IMR-90 (cell line): ENCODE measurements at regions not wholly inside any gene's neighbourhood (a gene's known extent, or its start where the extent isn't known, plus 50 kb on each side); places are given as distances from the start of the nearest gene placed in this dataset.

ENCODE experiments used
- ATAC-seq: fragments of 200-7000 bp; cut with Tn5 transposase; 2 replicates; pipeline ENCODE4 v1.9.1; 2020; ENCODE audit warnings: low read depth, mild to moderate bottlenecking, moderate library complexity
- BruUV-seq: library from RNA; stranded (reverse); fragments of 400-500 nt; replicated peaks from 2 replicates; lab custom pipeline; 2021; lab: Mats Ljungman, UMichigan
- CTCF ChIA-PET: fragments of 300-600 bp; formaldehyde crosslinking; extraction: SDS; loops from one replicate; lab custom pipeline; 2021; ENCODE audit warnings: antibody characterized with exemption; lab: Yijun Ruan, JAX
- POLR2A ChIA-PET: fragments of 300-600 bp; sonication (Branson Sonifier 250); formaldehyde crosslinking; loops from one replicate; lab custom pipeline; 2022; ENCODE audit warnings: antibody characterized with exemption; ENCODE audit not compliant: unreplicated experiment; lab: Charles Lee
- DNase-seq: peaks from one replicate; pipeline ENCODE4 v3.0.0; 2013
- H2AFZ ChIP-seq: replicated peaks from 2 replicates; pipeline ENCODE3; 2013; ENCODE audit warnings: low read length, mild to moderate bottlenecking; ENCODE audit not compliant: poor library complexity
- H2AK5ac ChIP-seq: 2 replicates; pipeline ENCODE4 v1.6.1; 2013; ENCODE audit warnings: low read depth, low read length, inconsistent platforms
- H2AK9ac ChIP-seq: replicated peaks from 2 replicates; pipeline ENCODE3; 2013; ENCODE audit warnings: mild to moderate bottlenecking, low read depth, low read length, moderate library complexity; ENCODE audit not compliant: poor library complexity
- H2BK120ac ChIP-seq: 2 replicates; pipeline ENCODE4 v1.6.1; 2013; ENCODE audit warnings: low read depth, low read length, inconsistent platforms
- H2BK15ac ChIP-seq: 3 replicates; pipeline ENCODE4 v1.6.1; 2013; ENCODE audit warnings: low read depth, low read length, inconsistent platforms
- H2BK20ac ChIP-seq: 2 replicates; pipeline ENCODE4 v1.6.1; 2013; ENCODE audit warnings: low read depth, mild to moderate bottlenecking, inconsistent platforms, low read length, moderate library complexity
- H2BK5ac ChIP-seq: 2 replicates; pipeline ENCODE4 v1.6.1; 2013; ENCODE audit warnings: mild to moderate bottlenecking, low read depth, low read length, inconsistent platforms; ENCODE audit not compliant: poor library complexity, severe bottlenecking
- H3K14ac ChIP-seq: replicated peaks from 2 replicates; pipeline ENCODE4 v1.6.1; 2013; ENCODE audit warnings: low read depth, low read length, inconsistent platforms
- H3K18ac ChIP-seq: 2 replicates; pipeline ENCODE4 v1.6.1; 2013; ENCODE audit warnings: low read depth, low read length, control low read depth
- H3K23ac ChIP-seq: 2 replicates; pipeline ENCODE4 v1.6.1; 2013; ENCODE audit warnings: low read depth, low read length, inconsistent platforms
- H3K27ac ChIP-seq: 2 replicates; pipeline ENCODE4 v1.5.1; 2013; ENCODE audit warnings: mild to moderate bottlenecking, control low read depth, low read length; ENCODE audit not compliant: insufficient read depth
- H3K27me3 ChIP-seq: 2 replicates; pipeline ENCODE4 v1.6.1; 2013; ENCODE audit warnings: low read length; ENCODE audit not compliant: control insufficient read depth, insufficient read depth
- H3K36me3 ChIP-seq: 2 replicates; pipeline ENCODE4 v1.6.1; 2013; ENCODE audit warnings: low read length, mixed read lengths; ENCODE audit not compliant: control insufficient read depth, insufficient read depth
- H3K4ac ChIP-seq: 2 replicates; pipeline ENCODE4 v1.6.1; 2013; ENCODE audit warnings: low read depth, low read length, inconsistent platforms
- H3K4me1 ChIP-seq: 2 replicates; pipeline ENCODE4 v1.6.1; 2013; ENCODE audit warnings: low read length, mixed read lengths; ENCODE audit not compliant: control insufficient read depth, insufficient read depth
- H3K4me2 ChIP-seq: 2 replicates; pipeline ENCODE4 v1.6.1; 2013; ENCODE audit warnings: low read depth, mild to moderate bottlenecking, control low read depth, low read length, moderate library complexity
- H3K4me3 ChIP-seq: 2 replicates; pipeline ENCODE4 v1.5.1; 2013; ENCODE audit warnings: low read depth, mild to moderate bottlenecking, control low read depth, low read length, moderate library complexity; ENCODE audit not compliant: insufficient read depth
- H3K56ac ChIP-seq: 2 replicates; pipeline ENCODE4 v1.6.1; 2013; ENCODE audit warnings: low read length, inconsistent platforms; ENCODE audit not compliant: insufficient read depth; ENCODE audit errors: extremely low read depth
- H3K79me1 ChIP-seq, 2 experiments: 2 replicates each; pipeline ENCODE4 v1.6.1; 2013; ENCODE audit warnings: low read length in 2 of 2, inconsistent platforms in 1 of 2, low read depth in 1 of 2
- H3K9ac ChIP-seq: 2 replicates; pipeline ENCODE4 v1.6.1; 2013; ENCODE audit warnings: low read depth, low read length, control low read depth
- H3K9me1 ChIP-seq: 2 replicates; pipeline ENCODE4 v1.6.1; 2013; ENCODE audit warnings: low read length, inconsistent platforms; ENCODE audit not compliant: insufficient read depth
- H3K9me3 ChIP-seq: 2 replicates; pipeline ENCODE4 v1.6.1; 2013; ENCODE audit warnings: low read length; ENCODE audit not compliant: control insufficient read depth, insufficient read depth
- H4K20me1 ChIP-seq: 2 replicates; pipeline ENCODE4 v1.6.1; 2013; ENCODE audit warnings: low read length, inconsistent platforms; ENCODE audit not compliant: insufficient read depth
- H4K5ac ChIP-seq: 2 replicates; pipeline ENCODE4 v1.6.1; 2013; ENCODE audit warnings: mild to moderate bottlenecking, low read depth, low read length, control low read depth
- H4K8ac ChIP-seq, 2 experiments: 2 replicates each; pipeline ENCODE4 v1.6.1; 2013; ENCODE audit warnings: low read depth in 2 of 2, low read length in 2 of 2, control low read depth in 1 of 2, inconsistent platforms in 1 of 2
- H4K91ac ChIP-seq: 2 replicates; pipeline ENCODE4 v1.6.1; 2013; ENCODE audit warnings: low read depth, low read length, inconsistent platforms; ENCODE audit not compliant: insufficient read depth
- CHD1 ChIP-seq: IDR thresholded peaks from 2 replicates; pipeline ENCODE4 v1.6.1; 2012; ENCODE audit warnings: low read depth, low read length, improper control_type of control experiment
- ELK1 ChIP-seq: fragments of 150-350 bp; IDR thresholded peaks from 2 replicates; pipeline ENCODE4 v1.6.1; 2016; ENCODE audit warnings: low read depth, mild to moderate bottlenecking, low read length, moderate library complexity, borderline replicate concordance
- FOS ChIP-seq: fragments of 150-350 bp; IDR thresholded peaks from 2 replicates; pipeline ENCODE4 v1.6.1; 2016; ENCODE audit warnings: low read depth, low read length
- USF2 ChIP-seq: fragments of 150-350 bp; IDR thresholded peaks from 2 replicates; pipeline ENCODE4 v1.6.1; 2017; ENCODE audit warnings: mild to moderate bottlenecking, antibody characterized with exemption, low read length, low read depth
- WGBS, 2 experiments: methylation state at CpG; one replicate each; pipeline versions ENCODE4 v1.1.5 to v1.1.7; 2013; ENCODE audit warnings: missing lambda C conversion rate in 2 of 2; ENCODE audit not compliant: insufficient read length in 1 of 2; ENCODE audit errors: extremely low coverage in 2 of 2; 5-methylcytosine and 5-hydroxymethylcytosine counted together
- dilution Hi-C: fragments of 300-500 bp; cut with HindIII; formaldehyde crosslinking; loops from one replicate; pipeline ENCODE4 v1.14.3; 2018; ENCODE audit warnings: low sequenced_read_pairs; ENCODE audit not compliant: unreplicated experiment
- in situ Hi-C: fragments of 300-500 bp; cut with MboI; formaldehyde crosslinking; loops from 3 replicates; pipeline ENCODE4 v1.14.3; 2019; ENCODE audit warnings: low sequenced_read_pairs, inconsistent platforms, mixed read lengths
- intact Hi-C: fragments of 100-400 bp; cut with micrococcal nuclease; formaldehyde crosslinking; loops from 2 replicates; pipeline ENCODE4 v1.10.0; 2022

GRCh38 chr19:29079356-29080032 is 133.5 kb downstream of the UQCRFS1 start:
- H3K9me1 ChIP-seq: no peaks in the 10 kb centered on the region
- no peak overlapping the region for H3K14ac ChIP-seq
- no peak overlapping the region for H2BK120ac ChIP-seq
- no peaks in the 10 kb centered on the region for H3K4me1 ChIP-seq
- H3K4me3 ChIP-seq: no peak overlapping the region
- no peak overlapping the region for H2BK20ac ChIP-seq
- no peak overlapping the region for H3K23ac ChIP-seq
- H2AFZ ChIP-seq: no peak overlapping the region
- no peaks in the 10 kb centered on the region for H3K36me3 ChIP-seq
- H4K91ac ChIP-seq: no peak overlapping the region
- 45% methylated on average over 5 of the region's 14 CpGs; no CpG with 5 or more reads in 1 of the 2 experiments for WGBS, 2 experiments
- BruUV-seq: no TSS peak
- no peak overlapping the region for H4K5ac ChIP-seq
- in situ Hi-C loops: no loop called here
- H3K4ac ChIP-seq: no peak overlapping the region
- no peak overlapping the region for H3K56ac ChIP-seq
- H3K9me3 ChIP-seq: no peaks in the 10 kb centered on the region; the same call in 1 of the 2 replicates
- no peak overlapping the region for H3K4me2 ChIP-seq
- DNase-seq (no peak), ATAC-seq (no peak)
- no peaks in the 10 kb centered on the region for H3K79me1 ChIP-seq
- H2BK15ac ChIP-seq: no peak overlapping the region
- H4K8ac ChIP-seq: no peak overlapping the region
- H4K20me1 ChIP-seq: no peaks in the 10 kb centered on the region
- CTCF ChIA-PET: no interaction called here
- no peak for TF ChIP-seq USF2
- TF ChIP-seq FOS: no peak
- TF ChIP-seq CHD1: no peak
- TF ChIP-seq ELK1: no peak
- dilution Hi-C loops: no loop called here
- no peak overlapping the region for H2AK9ac ChIP-seq
- POLR2A ChIA-PET: no interaction called here
- no peak overlapping the region for H2BK5ac ChIP-seq
- H3K27me3 ChIP-seq: no peaks in the 10 kb centered on the region
- no peak overlapping the region for H2AK5ac ChIP-seq
- H3K9ac ChIP-seq: no peak overlapping the region
- no peak overlapping the region for H3K27ac ChIP-seq
- no peak overlapping the region for H3K18ac ChIP-seq
- intact Hi-C loops: no loop called here
